GDM1 (cell line): ENCODE measurements at regions not wholly inside any gene's neighbourhood (a gene's known extent, or its start where the extent isn't known, plus 50 kb on each side); places are given as distances from the start of the nearest gene placed in this dataset.
"Not testable (repeated sequence)": the region's sequence is repeated elsewhere in the genome, so short reads cannot be mapped to it uniquely, and the experiment has no call there.

ENCODE experiments used
- DNase-seq: peaks from one replicate; lab custom pipeline; 2025; lab: John Stamatoyannopoulos, UW

DNA sequence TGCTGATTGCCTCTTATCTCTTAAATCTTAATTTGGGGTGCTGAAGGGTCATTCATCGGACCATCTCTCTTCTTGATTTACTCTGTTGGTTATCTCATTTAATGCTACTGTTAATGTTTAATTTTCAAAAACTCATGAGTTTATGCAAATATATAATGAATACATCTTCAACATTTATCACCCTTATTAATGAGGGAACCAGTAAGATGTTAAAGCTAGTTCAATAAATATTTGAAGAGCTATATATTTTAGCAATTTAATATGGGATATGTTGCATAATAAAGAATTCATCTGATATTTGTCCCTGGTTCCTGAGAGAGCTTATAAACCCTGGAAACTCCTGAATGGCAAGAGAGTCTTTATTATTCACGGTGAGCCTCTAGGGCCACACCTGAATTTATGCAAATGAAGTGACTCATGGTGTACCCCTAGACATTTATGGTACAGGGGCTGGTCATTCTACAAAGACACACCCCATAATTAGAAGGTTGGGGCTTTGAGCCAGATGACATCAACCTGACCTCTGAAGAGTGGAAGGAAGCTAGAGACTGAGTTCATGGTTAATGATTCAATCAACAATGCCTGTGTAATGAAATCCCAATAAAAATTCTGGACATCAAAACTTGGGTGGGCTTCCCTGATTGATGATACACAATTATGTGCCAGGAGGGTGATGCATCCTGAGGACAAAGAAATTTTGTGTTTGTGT is 339.5 kb upstream of the ZNF608 start:
- DNase-seq: no peak

DNA sequence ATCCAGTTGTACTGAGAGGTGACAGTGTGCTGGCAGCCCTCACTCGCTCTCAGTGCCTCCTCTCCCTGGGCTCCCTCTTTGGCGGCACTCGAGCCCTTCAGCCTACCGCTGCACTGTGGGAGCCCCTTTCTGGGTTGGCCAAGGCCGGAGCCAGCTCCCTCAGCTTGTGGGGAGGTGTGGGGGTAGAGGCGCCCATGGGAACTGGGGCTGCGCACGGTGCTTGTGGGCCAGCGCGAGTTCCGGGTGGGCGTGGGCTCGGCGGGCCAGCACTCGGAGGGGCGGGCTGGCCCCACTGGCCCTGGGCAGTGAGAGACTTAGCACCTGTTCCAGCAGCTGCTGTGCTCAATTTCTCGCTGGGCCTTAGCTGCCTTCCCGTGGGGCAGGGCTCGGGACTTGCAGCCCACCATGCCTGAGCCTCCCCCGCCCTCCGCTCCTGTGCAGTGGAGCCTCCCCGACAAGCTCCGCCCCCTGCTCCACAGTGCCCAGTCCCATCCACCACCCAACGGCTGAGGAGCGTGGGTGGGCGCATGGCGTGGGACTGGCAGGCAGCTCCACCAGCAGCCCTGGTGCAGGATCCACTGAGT is 342.2 kb upstream of the ZNF608 start:
- no peak for DNase-seq

DNA sequence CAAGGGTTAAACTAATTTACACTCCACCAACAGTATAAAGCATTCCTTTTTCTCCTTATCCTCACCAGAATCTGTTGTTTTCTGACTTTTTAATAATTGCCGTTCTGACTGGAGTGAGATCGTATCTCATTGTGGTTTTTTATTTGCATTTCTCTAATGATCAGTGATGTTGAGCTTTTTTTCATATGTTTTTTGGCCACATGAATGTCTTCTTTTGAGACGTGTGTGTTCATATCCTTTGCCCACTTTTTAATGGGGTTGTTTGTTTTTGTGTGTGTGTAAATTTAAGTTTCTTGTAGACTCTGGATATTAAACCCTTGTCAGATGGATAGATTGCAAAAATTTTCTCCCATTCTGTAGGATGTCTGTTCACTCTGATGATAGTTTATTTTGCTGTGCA is 345.7 kb upstream of the ZNF608 start:
- DNase-seq: not testable (repeated sequence)

DNA sequence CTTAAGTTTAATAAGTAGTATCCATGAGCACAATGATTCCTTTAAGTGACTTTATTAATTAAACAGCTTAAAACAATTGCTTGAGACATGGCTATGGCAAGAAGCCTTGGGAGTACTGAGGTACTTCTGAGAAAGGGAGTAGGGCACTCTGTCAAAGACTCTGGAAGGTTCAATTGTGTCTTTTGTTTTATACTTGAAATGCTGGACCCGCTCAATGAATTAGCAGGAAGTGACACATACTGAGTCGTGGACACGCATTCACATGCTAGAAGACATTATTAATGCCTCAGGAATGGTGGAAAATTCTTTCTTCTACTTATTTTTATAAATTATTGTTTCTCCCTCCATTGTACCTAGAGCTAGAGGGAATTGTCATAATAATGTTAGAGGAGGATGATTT is 347.3 kb upstream of the ZNF608 start:
- no peak for DNase-seq

DNA sequence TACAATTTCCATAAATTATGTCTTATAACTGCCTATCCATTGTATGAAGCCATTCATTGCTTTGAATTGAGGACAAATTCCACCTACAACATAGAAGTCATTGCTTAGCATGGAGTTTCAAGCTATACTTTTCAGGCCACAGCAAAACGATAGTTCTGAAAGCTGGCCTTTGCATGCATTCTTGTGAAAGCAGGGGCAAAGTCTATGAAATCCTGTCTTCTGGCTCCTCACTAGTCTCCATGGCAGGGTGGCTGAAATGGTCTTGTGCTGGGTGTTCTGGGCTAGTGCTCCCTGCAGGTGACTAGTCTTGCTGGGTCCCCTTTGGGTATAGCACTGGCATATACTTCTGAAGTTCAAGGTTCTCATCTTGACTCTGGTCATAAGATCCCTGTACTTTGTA is 353.9 kb upstream of the ZNF608 start:
- DNase-seq: no peak

DNA sequence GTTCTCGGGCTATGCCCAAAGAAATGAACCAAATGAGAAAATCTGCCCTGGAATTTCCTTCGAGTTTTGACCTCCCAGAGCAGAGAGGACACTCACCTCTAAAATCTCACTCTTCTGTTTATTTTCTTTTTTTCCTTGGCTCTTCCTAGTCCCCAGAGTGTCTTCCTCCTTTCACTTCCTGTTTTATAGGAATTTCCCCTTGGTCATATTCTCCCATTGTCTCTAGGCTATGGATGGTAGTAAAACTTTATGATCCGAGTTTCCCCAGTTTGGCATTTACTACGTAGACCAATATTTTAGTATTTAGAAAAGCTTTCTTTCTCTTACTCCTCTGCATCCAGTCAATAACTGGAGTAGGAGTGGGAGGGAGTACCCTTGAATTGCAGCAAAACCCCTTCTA is 354.5 kb upstream of the ZNF608 start:
- DNase-seq: no peak

DNA sequence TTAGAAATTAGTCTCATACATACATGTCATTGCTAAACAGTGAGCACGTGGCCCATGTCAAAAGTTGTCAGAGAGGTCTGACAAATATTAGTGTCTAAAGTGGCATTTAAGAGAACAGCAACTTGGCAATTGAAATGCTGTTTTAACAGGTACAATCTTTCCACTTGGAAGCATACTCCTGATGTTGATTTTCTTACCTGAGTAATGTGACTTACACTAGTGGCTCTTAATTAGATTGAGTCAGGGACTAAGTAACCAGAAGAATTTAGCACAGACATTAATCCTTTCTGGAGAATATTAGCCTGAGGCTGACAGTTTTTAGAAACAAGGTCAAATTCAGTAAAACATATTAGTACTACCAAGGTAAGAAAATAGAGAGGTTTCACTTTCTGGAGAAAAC is 357.0 kb upstream of the ZNF608 start:
- DNase-seq: no peak

DNA sequence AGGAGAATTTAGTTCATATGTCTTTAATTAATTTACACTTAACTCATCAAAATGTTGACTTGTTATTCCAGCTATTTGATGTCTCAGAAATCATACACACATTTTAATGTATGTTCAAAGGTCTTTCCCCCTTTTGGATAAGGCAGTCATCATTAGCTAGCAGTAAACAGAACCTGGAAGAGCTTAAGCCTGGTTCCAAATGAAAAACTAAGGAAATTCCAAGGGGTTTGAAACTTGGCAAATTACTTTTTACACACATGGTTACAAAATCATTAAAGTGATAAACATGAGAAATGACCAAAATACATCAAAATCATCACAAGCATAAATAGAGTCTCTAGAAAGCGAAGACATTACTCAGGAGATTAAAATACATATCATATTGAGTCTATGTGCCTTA is 359.8 kb upstream of the ZNF608 start:
- no peak for DNase-seq

DNA sequence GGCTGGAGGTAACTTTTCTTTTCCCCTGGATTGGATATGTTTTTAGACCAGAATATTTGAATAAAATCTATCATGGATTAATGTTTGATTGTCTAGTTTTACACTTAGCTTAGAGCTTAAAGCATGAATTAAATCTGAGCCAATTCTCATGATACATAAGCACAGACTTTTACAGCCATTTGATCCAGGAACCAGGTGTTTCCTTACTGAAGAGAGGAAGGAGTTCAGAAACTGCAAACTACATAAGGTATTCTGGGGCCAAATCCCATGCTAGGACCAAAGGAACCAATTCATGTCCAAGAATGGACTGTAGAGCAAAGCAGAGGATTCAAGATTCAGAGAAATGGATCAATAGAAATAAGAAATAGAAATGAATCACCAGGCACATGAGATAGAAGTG is 360.4 kb upstream of the ZNF608 start:
- DNase-seq: no peak

DNA sequence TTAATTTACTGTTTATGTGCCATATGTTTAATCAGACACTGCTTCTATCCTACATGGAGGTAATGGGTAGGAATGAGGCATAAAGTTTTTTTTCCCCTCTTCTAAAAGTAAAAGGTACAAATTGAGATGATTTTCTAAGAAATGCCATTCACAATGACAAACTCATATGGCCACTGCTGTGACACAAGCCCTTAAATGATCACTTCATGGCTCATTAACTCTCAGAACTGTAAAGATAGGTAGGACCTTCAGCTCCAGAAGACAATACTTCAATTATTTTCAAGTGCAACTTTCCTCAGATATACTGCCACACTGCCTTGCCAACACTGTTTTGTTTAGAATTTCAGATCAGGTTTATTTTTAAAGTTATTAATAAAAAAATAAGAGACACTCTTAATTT is 362.9 kb upstream of the ZNF608 start:
- no peak for DNase-seq

DNA sequence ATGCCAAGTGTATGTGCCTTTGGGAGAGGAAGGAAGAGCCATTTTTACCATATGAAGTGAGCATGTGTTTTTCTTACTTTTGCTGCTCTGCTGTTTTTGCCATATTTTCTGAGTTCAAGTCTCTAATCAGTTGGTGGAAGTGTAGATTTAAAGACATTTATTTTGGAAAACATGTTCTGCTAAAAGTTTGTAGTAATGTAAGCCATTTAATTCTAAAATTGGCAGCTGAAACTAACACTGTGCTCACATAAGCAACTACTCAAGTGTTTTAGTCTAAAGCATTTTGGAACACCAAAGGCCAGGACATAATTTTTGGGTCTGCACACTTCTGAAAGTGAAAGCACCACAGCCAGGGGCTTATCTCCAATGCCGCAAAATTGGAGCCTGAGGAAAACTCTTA is 363.4 kb upstream of the ZNF608 start:
- DNase-seq: no peak

DNA sequence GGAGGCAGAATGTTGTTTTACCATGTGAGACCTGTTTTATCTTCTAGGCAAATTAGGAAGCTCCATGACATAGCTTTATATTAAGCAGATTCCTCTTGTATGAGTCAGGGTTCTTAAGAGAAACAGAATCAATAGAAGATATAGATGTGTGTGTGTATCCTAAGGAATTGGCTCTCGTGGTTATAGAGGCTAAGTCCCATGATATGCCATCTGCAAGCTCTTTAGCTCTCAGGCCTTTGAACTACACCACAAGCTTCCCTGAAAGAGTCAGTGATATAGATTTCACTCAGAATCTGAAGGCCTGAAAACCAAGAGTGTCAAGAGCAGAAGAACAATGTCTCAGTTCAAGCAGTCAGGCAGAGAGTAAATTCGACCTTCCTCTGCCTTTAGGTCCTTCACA is 365.8 kb upstream of the ZNF608 start:
- DNase-seq: no peak

DNA sequence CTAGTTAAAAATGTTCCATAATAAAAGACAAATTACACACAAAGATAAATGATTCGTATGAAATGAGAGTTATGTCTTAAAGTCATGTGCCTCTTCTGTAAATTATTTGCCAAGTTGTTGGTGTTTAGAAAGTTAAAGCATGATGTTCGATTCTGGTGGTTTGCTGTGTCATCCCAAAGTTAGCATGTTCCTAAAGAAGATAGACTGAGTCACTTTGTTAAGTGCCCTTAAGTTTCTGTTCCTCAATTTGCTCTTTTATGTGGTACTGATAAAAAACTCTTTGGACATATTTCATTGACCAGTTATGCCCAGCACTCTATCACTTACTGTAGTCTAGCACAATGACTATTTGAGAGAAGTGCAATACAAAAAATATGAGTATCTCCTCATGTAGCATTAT is 366.9 kb upstream of the ZNF608 start:
- DNase-seq: no peak

DNA sequence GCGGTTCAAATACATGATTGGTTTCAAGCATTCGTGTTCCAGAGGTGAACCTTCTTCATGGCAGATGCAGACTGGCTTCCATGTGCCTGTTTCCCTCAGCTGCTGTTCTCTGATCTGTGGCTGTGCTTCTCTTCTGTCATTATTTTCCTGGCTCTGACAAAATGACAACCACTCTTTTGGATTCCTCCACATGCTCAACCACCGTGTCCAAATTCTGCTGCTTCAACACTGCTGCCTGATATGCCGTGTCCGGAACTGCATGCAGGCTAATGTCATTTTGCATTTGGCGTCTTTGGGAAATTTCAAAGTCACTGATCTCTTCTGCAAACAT is 368.7 kb upstream of the ZNF608 start:
- DNase-seq: no peak

DNA sequence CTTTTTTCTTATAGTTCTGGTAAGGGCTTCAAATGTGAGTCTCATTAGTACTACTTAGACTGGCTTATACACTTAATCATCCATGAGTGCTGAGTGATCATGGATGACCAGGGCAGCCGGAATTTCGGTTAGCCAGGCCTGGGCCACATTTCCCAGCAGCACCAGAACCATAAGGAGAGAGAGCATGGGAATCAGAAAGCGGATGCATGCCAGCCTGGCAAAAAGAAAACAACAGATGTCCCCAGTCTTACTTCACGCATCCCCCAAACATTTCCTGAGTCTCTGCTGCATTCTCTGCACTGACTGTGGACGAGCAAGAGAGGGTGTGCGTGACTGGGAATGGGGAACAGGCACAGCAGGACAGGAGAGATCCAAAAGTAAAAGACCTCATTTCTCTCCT is 371.1 kb upstream of the ZNF608 start:
- no peak for DNase-seq

DNA sequence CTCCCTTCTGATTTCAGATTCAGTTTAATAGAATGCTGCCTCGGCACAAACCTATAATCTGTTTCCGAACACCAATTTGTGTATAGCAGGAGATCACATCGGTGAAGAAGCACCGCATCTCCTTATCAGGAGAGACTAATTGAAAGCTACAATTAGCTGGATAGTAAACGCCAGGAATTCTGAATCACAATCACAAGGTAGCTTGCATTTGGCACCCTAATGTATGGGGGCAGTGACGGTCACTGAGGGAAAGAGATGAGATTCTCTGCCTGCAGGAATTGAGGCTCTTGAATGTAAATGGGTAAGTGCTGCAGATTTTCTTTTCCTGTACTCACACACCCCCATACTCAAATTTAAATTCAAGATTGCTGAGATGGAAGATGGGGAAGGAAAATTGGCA is 373.6 kb upstream of the ZNF608 start:
- DNase-seq: no peak

DNA sequence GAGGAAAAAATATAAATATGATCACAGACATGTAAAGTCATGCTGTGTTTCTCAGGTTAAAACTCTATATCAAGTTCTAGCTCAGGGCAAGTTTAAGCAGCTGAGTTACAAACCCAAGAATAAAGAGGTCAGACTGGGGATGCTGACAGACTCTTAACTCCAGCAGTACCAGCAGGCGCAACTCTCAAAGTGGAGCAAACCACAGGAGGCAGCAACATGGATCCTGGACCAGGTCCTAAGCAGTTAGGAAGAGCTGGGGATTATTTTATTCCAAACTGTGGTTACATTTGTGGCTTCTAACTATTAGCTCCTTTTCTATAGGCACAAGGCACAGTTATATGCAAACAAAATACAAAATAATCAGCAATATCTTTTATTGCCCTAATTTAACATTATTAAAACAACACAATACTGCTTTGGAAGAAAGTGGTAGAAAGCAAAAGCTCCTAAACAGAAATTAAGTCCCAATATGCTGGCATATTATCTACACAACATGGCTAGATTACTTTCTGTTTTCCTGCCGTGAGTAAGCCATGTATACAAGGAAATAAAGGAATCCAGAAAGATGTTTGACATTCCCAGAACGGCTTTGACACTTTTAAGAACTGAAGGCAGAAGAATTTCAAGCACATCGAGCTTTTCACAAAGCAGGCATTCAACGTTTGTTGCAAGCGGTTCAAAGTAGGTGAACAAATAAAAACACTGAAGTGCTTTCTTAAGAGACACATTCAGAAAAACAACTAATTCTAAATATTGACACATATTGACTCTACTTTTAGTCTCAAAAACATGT is 378.8 kb upstream of the ZNF608 start:
- no peak for DNase-seq

DNA sequence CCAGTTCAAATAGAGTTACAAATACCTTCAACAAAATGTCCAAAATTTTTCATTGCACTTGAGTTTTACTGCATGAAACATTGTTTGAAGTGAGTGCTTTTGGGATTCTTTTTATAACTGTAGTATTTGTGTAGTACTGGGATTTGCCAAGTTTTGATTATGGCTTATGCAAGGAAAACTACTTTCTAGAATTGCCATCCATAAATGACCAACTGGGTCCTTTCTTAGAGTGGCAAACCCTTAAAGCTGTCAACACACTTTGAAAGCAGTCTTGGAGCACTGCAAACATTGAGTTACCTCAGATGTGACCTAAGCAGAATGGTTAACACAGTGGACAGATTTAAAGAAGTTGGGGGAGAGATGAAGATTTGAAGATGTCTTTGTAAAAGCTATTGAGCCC is 379.6 kb upstream of the ZNF608 start:
- DNase-seq: no peak

DNA sequence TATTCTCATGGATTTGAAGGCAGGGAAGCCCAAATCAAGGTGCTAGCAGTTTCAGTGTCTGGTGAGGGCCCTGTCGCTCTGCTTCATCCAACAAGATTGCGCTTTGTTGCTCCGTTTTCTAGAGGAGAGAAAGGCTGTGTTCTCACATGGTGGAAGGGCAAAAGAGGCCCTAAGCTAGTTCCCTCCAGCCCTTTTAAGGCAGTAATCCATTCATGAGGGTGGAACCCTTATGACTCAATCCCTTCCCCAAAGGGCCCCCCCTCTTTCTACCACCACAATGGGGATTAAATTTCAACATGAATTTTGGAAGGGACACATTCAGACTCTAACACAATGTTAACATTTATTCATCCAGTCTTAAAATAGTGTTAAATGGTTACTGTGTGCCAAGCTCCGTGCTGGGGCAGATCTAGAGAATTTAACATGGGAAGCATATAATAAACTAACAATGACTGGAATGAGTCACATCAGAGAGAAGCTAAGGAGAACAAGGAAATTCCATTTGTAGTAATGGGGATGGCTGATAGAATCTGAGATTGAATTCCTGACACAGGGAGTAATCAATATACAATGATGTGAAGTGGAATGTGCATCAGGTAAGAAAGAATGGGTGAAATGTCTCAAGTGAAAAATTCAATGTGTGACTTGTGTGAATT is 382.8 kb upstream of the ZNF608 start:
- DNase-seq: no peak

DNA sequence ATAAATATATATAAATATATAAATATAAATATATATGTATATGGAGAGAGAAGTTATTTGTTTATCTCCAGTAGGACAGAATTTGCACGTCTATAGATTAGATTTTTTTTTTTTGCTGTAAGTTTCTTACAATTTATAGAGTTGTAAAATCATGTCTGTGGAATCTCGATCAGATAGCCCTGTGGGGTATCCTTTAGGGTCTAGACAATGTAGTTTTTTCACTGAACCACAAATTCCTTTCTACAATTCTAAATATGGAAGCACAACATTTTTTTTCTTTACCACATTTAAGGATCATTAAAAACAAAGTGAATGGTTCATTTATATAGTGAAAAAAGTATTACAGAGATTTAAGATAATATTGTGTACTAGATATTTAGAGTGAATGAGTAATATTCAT is 384.2 kb upstream of the ZNF608 start:
- DNase-seq: no peak

DNA sequence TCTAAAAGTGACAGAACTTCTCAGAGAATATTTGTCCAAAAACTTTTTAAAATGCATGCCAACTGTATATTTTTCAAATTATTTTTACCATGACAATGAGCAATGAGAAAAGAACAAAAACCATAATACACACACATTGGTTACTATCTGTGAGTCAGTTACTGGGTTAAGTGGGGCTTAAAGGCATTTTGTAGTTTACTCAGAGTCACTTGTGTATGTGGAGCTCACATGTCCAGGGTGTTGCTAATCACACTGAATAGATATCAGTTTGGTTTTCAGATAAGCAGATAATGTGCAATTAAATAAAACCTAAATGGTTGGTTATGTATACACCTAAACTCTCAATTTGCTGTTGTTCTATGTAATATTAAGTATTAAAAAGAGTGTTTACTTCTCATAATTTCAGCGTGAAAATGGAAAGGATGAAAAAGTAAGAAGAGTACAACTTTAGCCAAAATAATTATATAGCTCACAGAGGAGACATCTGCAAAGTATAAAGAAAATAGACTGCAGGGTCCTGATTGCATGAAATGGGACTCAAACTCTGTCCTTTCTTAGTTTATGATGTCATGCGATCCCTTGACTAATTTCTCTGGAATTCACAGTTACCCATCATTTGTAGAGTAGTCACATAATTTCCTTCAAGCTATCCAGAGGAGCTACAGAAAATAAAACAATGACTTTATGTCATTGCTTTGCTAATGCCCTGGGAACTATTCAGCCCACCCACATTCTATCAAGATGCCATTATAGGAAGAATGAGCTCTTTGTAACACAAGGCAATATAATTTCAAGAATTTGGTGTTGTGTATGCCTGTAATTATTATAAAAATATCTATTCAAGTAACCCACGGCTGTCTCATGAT is 388.0 kb upstream of the ZNF608 start:
- no peak for DNase-seq

DNA sequence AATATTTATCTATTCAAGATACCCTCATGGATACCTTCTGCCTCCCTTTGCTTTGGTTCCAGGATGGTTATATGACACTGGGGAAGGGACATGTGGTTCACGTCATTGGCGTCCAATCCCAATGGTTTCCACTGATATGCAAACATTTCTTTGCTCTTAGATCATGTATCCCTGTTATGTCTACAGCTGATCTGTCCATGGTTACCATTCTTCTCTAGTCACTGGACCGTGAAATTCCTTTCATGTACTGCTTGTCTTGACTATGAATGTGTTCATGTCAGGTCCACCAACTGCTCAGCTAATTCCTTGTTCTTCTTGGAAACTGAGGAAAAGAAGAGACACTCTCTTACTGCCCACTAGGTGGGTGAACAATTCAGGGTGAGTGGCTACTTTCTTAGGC is 391.1 kb upstream of the ZNF608 start:
- no peak for DNase-seq
